ENCODE measurements at regions not wholly inside any gene's neighbourhood (a gene's known extent, or its start where the extent isn't known, plus 50 kb on each side); places are given as distances from the start of the nearest gene placed in this dataset.

DNA sequence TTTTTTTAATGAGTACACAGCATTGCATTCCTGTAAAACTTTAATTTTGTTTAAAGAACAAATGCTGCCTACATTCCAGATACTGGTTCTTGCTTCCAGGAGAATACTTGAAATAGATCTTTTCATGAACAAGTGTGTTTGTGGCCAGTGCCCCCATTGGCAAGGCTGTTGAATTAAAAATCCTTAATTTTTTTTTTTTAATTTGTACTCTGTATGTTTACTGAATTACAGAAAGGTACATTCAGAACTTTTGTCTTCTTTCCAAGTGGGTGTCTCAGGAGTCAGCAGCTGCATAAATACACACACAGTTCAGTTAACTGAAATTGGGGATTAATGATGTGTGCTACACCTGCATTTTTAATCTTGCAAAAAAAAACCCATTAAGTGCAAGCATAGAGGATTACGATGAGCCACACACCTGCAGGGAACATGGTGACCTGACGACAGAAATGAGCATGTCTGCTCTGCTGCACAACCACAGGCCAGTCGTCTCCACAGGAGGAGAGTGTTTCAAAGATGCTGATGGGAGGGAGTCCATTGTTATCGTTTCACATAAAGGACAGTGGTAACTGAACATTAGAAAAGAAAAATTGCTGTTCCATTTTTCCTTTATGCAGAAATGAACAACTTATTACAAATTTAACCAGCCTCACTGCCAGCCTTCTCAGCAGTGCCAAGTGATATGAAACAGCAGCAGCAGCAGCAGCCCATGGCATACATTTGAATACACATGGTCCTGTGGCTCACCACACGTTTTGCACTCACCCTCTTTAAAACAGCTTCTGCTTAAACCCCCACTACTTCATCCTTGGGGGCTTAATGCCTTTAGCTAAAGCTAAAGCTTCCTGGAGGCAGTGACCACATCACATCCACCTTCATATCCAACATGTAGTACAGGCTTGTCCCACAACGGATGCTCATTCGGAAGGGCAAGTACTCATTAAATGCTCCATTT, 72.3 kb upstream of the RFC3 start:
- H3K27me3 ChIP-seq (ENCODE audit: control insufficient read depth, insufficient read depth, low read length): no peaks in the 10 kb centered on the region
- no peak overlapping the region for H3K4me3 ChIP-seq (ENCODE audit: insufficient read depth, low read depth, low read length)
- H3K36me3 ChIP-seq (replicated peaks; ENCODE audit: control insufficient read depth, insufficient read depth, low read length): no peaks in the 10 kb centered on the region
- no peak for DNase-seq

GRCh38 chr13:33746867-33747266, 71.1 kb upstream of the RFC3 start:
- Histone ChIP-seq H3K4me3 (ENCODE audit: insufficient read depth, low read depth, low read length) (no peak overlapping the region), H3K36me3 (replicated peaks; ENCODE audit: control insufficient read depth, insufficient read depth, low read length) (no peaks in the 10 kb centered on the region), H3K27me3 (ENCODE audit: control insufficient read depth, insufficient read depth, low read length) (no peaks in the 10 kb centered on the region)
- no peak for DNase-seq

DNA sequence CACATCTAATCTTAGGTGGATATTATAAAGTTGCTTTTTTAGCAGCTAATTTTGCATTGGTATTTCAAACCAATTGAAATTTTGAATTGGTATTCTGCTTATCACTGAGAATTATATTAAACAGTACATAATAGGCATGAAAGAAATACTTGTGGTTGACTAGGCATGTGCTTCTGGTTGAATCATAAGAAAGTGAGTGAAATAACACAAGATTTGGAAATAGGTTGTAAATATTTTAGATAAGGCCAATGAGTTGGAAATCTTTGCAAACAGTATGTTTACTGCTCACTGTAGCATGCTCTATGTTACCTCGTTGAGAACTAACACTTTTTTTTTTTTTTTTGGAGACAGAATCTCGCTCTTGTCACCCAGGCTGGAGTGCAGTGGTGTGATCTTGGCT, 66.8 kb upstream of the RFC3 start:
- no peak for DNase-seq
- no peaks in the 10 kb centered on the region for H3K27me3 ChIP-seq (ENCODE audit: control insufficient read depth, insufficient read depth, low read length)
- no peaks in the 10 kb centered on the region for H3K36me3 ChIP-seq (replicated peaks; ENCODE audit: control insufficient read depth, insufficient read depth, low read length)
- no peak overlapping the region for H3K4me3 ChIP-seq (ENCODE audit: insufficient read depth, low read depth, low read length)

DNA sequence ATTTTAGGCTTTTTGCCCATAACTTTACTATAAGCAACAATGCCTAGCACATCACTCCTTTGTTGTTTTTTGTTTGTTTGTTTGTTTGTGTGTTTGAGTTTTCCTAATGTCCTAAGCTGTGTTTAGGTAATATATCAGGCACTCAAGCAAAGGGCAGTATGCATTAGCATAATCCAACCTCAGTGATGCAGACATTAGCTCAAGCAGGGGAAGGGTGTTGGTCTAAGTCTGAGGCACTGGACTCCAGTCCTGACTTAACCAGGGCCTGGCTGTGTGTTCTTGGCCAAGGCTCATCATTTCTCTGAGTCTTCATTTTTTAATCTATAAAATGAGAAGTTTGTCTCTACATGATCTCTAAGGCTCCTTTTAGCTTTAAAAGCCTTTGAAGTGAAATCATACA, 65.9 kb upstream of the RFC3 start:
- no peaks in the 10 kb centered on the region for H3K27me3 ChIP-seq (ENCODE audit: control insufficient read depth, insufficient read depth, low read length)
- no peak overlapping the region for H3K4me3 ChIP-seq (ENCODE audit: insufficient read depth, low read depth, low read length)
- DNase-seq: no peak
- H3K36me3 ChIP-seq (replicated peaks; ENCODE audit: control insufficient read depth, insufficient read depth, low read length): no peaks in the 10 kb centered on the region

DNA sequence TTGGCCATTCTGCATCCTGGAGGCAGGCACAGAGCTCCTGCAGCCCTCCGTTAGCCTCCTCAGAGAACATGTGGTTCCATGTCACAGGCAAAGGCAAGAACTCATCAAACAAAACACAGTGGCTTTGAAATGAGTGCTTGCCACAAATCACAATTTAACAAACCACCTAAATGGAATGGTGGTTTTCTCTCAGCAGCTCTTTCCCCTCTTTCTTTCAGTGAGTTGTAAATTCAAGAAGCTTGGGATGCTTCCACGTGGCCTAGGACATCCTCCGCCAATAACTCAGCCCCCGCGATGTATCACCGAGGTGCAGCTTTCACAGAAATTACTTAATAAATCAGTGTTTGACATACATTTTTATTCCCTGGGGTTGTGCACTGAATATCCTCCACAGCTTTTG, 65.4 kb upstream of the RFC3 start:
- Histone ChIP-seq H3K4me3 (ENCODE audit: insufficient read depth, low read depth, low read length) (no peak overlapping the region), H3K27me3 (ENCODE audit: control insufficient read depth, insufficient read depth, low read length) (no peaks in the 10 kb centered on the region), H3K36me3 (replicated peaks; ENCODE audit: control insufficient read depth, insufficient read depth, low read length) (no peaks in the 10 kb centered on the region)
- DNase-seq: no peak

DNA sequence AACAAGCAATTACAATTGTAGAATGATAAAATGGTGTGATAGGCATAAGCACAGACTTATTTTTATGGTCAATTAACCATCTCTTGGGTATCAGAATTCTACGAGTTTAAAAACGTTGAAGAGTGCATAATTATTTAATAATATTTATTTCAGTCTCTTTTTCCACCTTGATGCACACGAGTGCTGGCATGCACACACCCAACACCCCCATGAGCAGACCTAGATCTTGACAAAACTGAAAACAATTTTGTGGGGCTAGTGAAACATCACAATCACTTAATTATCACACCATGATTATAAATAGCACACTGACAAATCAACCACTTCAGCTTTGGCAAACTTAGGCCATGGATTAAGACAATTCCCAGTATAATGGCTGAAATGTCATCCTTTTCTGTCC, 61.0 kb upstream of the RFC3 start:
- no peaks in the 10 kb centered on the region for H3K36me3 ChIP-seq (replicated peaks; ENCODE audit: control insufficient read depth, insufficient read depth, low read length)
- H3K27me3 ChIP-seq (ENCODE audit: control insufficient read depth, insufficient read depth, low read length): no peaks in the 10 kb centered on the region
- no peak overlapping the region for H3K4me3 ChIP-seq (ENCODE audit: insufficient read depth, low read depth, low read length)
- no peak for DNase-seq

GRCh38 chr13:33757713-33758112, 60.2 kb upstream of the RFC3 start:
- H3K36me3 ChIP-seq (replicated peaks; ENCODE audit: control insufficient read depth, insufficient read depth, low read length): no peaks in the 10 kb centered on the region
- H3K27me3 ChIP-seq (ENCODE audit: control insufficient read depth, insufficient read depth, low read length): no peaks in the 10 kb centered on the region
- H3K4me3 ChIP-seq (ENCODE audit: insufficient read depth, low read depth, low read length): no peak overlapping the region
- no peak for DNase-seq

DNA sequence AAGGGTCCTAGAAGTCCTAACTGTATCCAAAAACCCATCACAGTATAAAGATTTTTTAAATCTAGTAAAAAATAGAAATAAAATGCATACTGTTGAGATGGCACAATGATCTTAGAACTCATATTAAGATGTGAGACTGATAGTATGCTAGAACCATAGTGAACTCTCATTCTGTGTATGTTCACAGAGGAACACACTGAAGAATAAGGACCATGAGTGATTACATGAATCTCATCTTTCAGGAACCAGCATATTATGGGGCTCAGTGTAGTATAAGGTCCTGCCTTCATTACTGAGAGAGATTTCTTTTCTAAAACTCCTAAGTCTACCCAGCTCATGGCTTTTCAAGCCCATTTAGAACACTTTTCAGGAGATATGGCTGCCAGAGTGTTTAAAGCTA, 59.8 kb upstream of the RFC3 start:
- DNase-seq: no peak
- H3K36me3 ChIP-seq (replicated peaks; ENCODE audit: control insufficient read depth, insufficient read depth, low read length): no peaks in the 10 kb centered on the region
- no peak overlapping the region for H3K4me3 ChIP-seq (ENCODE audit: insufficient read depth, low read depth, low read length)
- H3K27me3 ChIP-seq (ENCODE audit: control insufficient read depth, insufficient read depth, low read length): no peaks in the 10 kb centered on the region

DNA sequence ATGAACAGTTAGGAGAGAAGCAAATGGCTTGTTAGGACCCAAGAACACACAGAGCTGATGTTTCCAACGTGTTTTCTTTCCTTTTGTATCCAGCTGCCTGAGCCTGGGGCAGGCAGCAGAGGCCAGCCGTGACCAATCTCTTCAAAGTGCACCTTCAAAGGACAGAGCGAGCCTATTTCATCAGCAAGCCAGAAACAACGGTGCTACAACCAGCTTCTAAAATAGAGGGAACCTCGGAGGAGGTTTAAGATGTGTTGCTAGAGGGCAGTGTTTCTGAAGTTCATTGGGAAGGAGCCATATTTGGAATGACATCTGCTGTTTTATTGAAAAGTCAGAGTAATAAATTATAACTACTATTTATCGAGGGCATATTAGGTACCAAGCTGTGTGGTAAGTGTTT, 56.2 kb upstream of the RFC3 start:
- peak; percentile 17 for DNase-seq
- Histone ChIP-seq H3K36me3 (replicated peaks; ENCODE audit: control insufficient read depth, insufficient read depth, low read length) (no peaks in the 10 kb centered on the region), H3K4me3 (ENCODE audit: insufficient read depth, low read depth, low read length) (no peak overlapping the region)

DNA sequence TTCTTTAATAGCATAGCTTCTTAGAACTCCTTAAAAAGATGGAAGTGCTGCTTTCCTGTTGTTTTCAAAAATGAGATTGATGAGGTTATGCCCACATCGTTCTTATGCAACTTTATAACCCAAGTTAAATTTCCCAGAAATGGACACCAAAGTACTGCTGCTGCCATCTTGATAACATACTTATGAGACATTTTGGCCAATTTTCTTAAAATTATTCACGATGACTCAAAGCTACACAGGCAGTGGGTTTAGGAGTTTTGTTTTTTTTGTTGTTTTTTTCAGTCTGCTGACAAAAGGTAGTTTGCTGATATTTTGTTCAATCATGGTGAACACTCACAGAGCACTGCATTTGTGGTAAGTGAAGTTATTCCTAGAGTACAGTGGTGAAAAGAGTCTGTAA, 54.9 kb upstream of the RFC3 start:
- H3K4me3 ChIP-seq (ENCODE audit: insufficient read depth, low read depth, low read length): no peak overlapping the region
- no peaks in the 10 kb centered on the region for H3K27me3 ChIP-seq (ENCODE audit: control insufficient read depth, insufficient read depth, low read length)
- DNase-seq: no peak
- no peaks in the 10 kb centered on the region for H3K36me3 ChIP-seq (replicated peaks; ENCODE audit: control insufficient read depth, insufficient read depth, low read length)

More for the DNA sequence above, 56.2 kb upstream of the RFC3 start:
- H3K27me3 ChIP-seq (ENCODE audit: control insufficient read depth, insufficient read depth, low read length): no peaks in the 10 kb centered on the region

DNA sequence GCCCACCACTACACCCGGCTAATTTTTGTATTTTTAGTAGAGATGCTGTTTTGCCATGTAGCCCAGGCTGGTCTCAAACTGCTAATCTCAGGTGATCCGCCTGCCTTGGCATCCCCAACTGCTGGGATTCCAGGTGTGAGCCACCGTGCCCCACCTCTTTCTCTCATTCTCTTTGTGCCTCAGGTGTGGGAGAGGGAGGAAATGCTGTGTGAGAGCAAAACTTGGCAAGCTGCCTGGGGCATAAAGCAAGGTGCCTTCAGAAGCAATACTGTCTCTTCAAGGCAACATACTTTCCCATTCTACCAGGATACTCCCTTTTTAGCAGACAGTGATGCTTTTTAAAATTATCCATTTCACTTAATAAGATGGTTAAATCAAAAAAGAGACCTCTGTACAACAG, 53.2 kb upstream of the RFC3 start:
- DNase-seq: no peak
- Histone ChIP-seq H3K27me3 (ENCODE audit: control insufficient read depth, insufficient read depth, low read length) (no peaks in the 10 kb centered on the region), H3K36me3 (replicated peaks; ENCODE audit: control insufficient read depth, insufficient read depth, low read length) (no peaks in the 10 kb centered on the region), H3K4me3 (ENCODE audit: insufficient read depth, low read depth, low read length) (no peak overlapping the region)

DNA sequence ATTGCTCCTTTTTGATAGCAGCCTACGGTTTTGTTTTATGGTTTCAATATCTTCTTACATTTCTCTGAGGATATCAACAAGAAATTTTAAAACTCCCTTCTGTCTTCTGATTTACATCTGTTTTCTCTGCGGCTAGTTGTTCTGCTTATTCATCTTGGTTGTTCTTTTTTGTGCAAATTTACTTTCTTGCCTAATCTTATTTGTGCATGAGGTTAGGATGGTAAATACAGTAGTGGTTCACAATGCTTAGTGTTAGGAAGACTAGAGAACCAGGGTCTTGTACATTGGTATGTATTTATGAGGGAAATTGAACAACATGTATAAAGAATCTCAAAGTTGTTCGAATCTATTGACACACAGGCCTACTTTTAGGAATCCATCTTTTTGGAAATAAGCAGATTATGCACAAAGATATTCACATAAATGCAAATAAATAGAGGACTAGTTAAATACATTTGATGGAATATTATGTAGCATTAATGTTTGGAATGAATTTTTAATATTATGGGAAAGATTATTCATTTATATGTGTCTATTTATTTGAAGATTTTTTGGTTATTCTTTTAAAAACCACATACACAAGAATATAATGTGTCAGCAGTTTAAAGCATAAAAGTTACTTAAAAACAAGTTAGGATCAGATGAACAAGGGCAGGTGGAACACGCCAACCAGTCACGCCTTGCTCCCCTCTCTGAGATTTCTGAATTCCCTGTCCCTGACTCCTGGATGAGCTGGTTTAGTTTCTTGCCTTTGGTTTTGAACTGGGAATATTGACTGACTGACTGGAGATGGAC, 51.4 kb upstream of the RFC3 start:
- Histone ChIP-seq H3K36me3 (replicated peaks; ENCODE audit: control insufficient read depth, insufficient read depth, low read length) (no peaks in the 10 kb centered on the region), H3K27me3 (ENCODE audit: control insufficient read depth, insufficient read depth, low read length) (no peaks in the 10 kb centered on the region), H3K4me3 (ENCODE audit: insufficient read depth, low read depth, low read length) (no peak overlapping the region)
- DNase-seq: no peak

DNA sequence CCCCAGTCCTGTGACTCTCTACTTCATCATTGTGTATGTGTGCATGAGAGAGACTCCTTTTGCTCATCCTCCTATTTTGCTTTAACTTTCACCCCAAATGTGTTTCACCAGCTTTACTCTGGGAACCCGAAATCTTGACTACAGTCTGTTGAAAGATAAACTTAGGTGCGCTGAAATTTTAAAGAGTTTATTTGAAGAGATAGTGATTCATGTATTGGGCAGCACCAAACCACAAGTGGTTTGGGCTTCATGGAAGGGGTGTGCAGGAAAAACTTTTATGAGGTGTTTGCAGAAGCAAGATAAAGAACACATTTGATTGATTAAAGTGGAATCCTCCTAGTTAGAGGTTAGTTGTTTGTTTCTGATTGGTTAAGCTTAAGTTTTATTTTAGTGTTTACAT, 50.8 kb upstream of the RFC3 start:
- no peak for DNase-seq
- H3K27me3 ChIP-seq (ENCODE audit: control insufficient read depth, insufficient read depth, low read length): no peaks in the 10 kb centered on the region

More for the DNA sequence above, 50.8 kb upstream of the RFC3 start:
- Histone ChIP-seq H3K4me3 (ENCODE audit: insufficient read depth, low read depth, low read length) (no peak overlapping the region), H3K36me3 (replicated peaks; ENCODE audit: control insufficient read depth, insufficient read depth, low read length) (no peaks in the 10 kb centered on the region)

All from H7 (cell line).